Spleen (tissue), 7 donors: ENCODE measurements at regions not wholly inside any gene's neighbourhood (a gene's known extent, or its start where the extent isn't known, plus 50 kb on each side); places are given as distances from the start of the nearest gene placed in this dataset.

Experiments
- CTCF ChIP-seq, 11 experiments: fragments of 200-600 bp in 7 of 11; fragments of 450-650 bp in 4 of 11; sonication (generic) in 4 of 11; IDR thresholded peaks in 8 of 11; conservative IDR thresholded peaks in 3 of 11; 1 replicate in 7 of 11; 2 replicates in 4 of 11; pipeline versions ENCODE4 v1.4.0 to v1.8.0; 2016 to 2021; ENCODE audit warnings: antibody characterized with exemption in 11 of 11, inconsistent platforms in 4 of 11, mild to moderate bottlenecking in 1 of 11
- POLR2AphosphoS5 ChIP-seq, 3 donors: sonication (generic); formaldehyde crosslinking; IDR thresholded peaks; one replicate each; pipeline ENCODE4 v1.5.1; 2017; ENCODE audit warnings: antibody characterized with exemption in 3 of 3
- donor health status: DM: no; HTN: no; CAD: no; lungs with moderate emphysema.
- donor health status: DM: no; HTN: no; CAD: no.
- donor health status: DM: no; HTN: no; CAD: no.

DNA sequence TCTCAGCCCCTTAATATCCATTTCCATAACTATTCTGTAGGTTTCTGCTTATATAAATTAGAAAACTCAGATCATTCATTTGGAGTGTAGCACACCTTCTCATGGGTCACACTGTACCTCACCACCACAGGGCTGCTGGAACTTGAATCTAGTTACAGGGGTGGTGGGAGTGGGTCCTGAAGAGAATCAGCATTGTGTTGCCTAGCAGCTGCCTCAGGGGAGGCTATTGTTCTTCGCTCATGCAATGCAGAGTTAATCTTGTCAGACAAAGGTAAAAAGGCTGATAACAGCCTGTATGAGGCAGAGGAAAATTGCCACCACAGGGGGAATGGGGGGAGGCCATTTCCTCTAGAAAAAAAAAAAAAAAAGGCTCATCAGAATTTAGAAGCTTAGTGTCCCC, 496.0 kb upstream of the ADGRB3 start:
- TF ChIP-seq CTCF (IDR thresholded peaks at IDR 0.05 in 8 of 11, conservative IDR thresholded peaks at IDR 0.05 in 3 of 11) (no peak), POLR2AphosphoS5 (IDR thresholded peaks at IDR 0.05) (no peak)
